Vagina (tissue), 2 donors: ENCODE measurements at regions not wholly inside any gene's neighbourhood (a gene's known extent, or its start where the extent isn't known, plus 50 kb on each side); places are given as distances from the start of the nearest gene placed in this dataset.

Source experiments
- DNase-seq, 2 donors: peaks; one replicate each; pipeline ENCODE4 v3.0.0-alpha.2; 2017; ENCODE audit errors: extremely low spot score in 2 of 2
- H3K27ac ChIP-seq: fragments of 200-600 bp; sonication (generic); one replicate; pipeline ENCODE4 v1.5.1; 2019
- H3K27me3 ChIP-seq: fragments of 200-600 bp; sonication (generic); one replicate; pipeline ENCODE4 v1.5.1; 2019
- H3K36me3 ChIP-seq, 2 donors: fragments of 200-600 bp; sonication (generic); one replicate each; pipeline ENCODE4 v1.5.1; 2017 to 2019
- H3K4me1 ChIP-seq: fragments of 200-600 bp; sonication (generic); one replicate; pipeline ENCODE4 v1.5.1; 2019
- H3K4me3 ChIP-seq, 2 donors: fragments of 200-600 bp; sonication (generic); 1 replicate in 1 of 2; 2 replicates in 1 of 2; pipeline ENCODE4 v1.5.1; 2016 to 2019
- H3K9me3 ChIP-seq: fragments of 200-600 bp; sonication (generic); one replicate; pipeline ENCODE4 v1.5.1; 2019
- CTCF ChIP-seq, 3 experiments: fragments of 450-650 bp in 2 of 3; fragments of 200-600 bp in 1 of 3; sonication (generic) in 1 of 3; IDR thresholded peaks; one replicate each; pipeline ENCODE4 v1.5.1; 2017 to 2019; ENCODE audit warnings: antibody characterized with exemption in 3 of 3, mild to moderate bottlenecking in 2 of 3, moderate library complexity in 2 of 3
- POLR2A ChIP-seq, 2 donors: fragments of 450-650 bp; IDR thresholded peaks; one replicate each; pipeline ENCODE4 v1.6.1; 2017; ENCODE audit warnings: antibody characterized with exemption in 2 of 2, mild to moderate bottlenecking in 2 of 2, moderate library complexity in 2 of 2
- POLR2AphosphoS5 ChIP-seq, 2 donors: sonication (generic); formaldehyde crosslinking; IDR thresholded peaks; one replicate each; pipeline ENCODE4 v1.9.0; 2017; ENCODE audit warnings: antibody characterized with exemption in 2 of 2, mild to moderate bottlenecking in 2 of 2, low read depth in 1 of 2; ENCODE audit not compliant: insufficient read depth in 1 of 2
- intact Hi-C: fragments of 100-400 bp; cut with DNase I; formaldehyde crosslinking; loops from one replicate; pipeline ENCODE4 v1.15.1; 2023

GRCh38 chr6:137357948-137358266 is 136.3 kb downstream of the OLIG3 start:
- Histone ChIP-seq H3K4me3 (no peak overlapping the region), H3K36me3 (no peaks in the 10 kb centered on the region), H3K27ac (no peak overlapping the region), H3K4me1 (no peaks in the 10 kb centered on the region), H3K9me3 (no peaks in the 10 kb centered on the region), H3K27me3 (no peaks in the 10 kb centered on the region)
- intact Hi-C loops = no loop called here
- TF ChIP-seq POLR2AphosphoS5 (IDR thresholded peaks at IDR 0.05; ENCODE audit: insufficient read depth in 1 of 2, low read depth in 1 of 2) (no peak), POLR2A (IDR thresholded peaks at IDR 0.05) (no peak), CTCF (IDR thresholded peaks at IDR 0.05) (no peak)
- no peak for DNase-seq

GRCh38 chr6:137357263-137357947 is 136.8 kb downstream of the OLIG3 start:
- H3K4me1 ChIP-seq = no peaks in the 10 kb centered on the region
- DNase-seq = no peak
- H3K36me3 ChIP-seq = no peaks in the 10 kb centered on the region
- H3K27ac ChIP-seq = no peak overlapping the region
- H3K4me3 ChIP-seq = no peak overlapping the region
- no peaks in the 10 kb centered on the region for H3K27me3 ChIP-seq
- intact Hi-C loops = no loop called here
- TF ChIP-seq CTCF (IDR thresholded peaks at IDR 0.05) (no peak), POLR2AphosphoS5 (IDR thresholded peaks at IDR 0.05; ENCODE audit: insufficient read depth in 1 of 2, low read depth in 1 of 2) (no peak)
- no peaks in the 10 kb centered on the region for H3K9me3 ChIP-seq

- no peak for TF ChIP-seq POLR2AphosphoS5 (IDR thresholded peaks at IDR 0.05; ENCODE audit: insufficient read depth in 1 of 2, low read depth in 1 of 2)
- no peaks in the 10 kb centered on the region for H3K9me3 ChIP-seq
- H3K27me3 ChIP-seq = no peaks in the 10 kb centered on the region
- H3K36me3 ChIP-seq = no peaks in the 10 kb centered on the region
- no peak overlapping the region for H3K27ac ChIP-seq
- DNase-seq = no peak
- H3K4me3 ChIP-seq = no peak overlapping the region
- H3K4me1 ChIP-seq = no peaks in the 10 kb centered on the region
- intact Hi-C loops = no loop called here
These were observed 134.7 kb upstream of the IFNGR1 start for GRCh38 chr6:137353842-137354397.

GRCh38 chr6:137353346-137353745 is 134.2 kb upstream of the IFNGR1 start:
- intact Hi-C loops = no loop called here
- Histone ChIP-seq H3K4me3 (no peak overlapping the region), H3K27ac (no peak overlapping the region), H3K36me3 (no peaks in the 10 kb centered on the region), H3K9me3 (no peaks in the 10 kb centered on the region), H3K27me3 (no peaks in the 10 kb centered on the region), H3K4me1 (no peaks in the 10 kb centered on the region)
- DNase-seq = no peak
- TF ChIP-seq CTCF (IDR thresholded peaks at IDR 0.05) (no peak), POLR2AphosphoS5 (IDR thresholded peaks at IDR 0.05; ENCODE audit: insufficient read depth in 1 of 2, low read depth in 1 of 2) (no peak), POLR2A (IDR thresholded peaks at IDR 0.05) (no peak)

GRCh38 chr6:137352859-137353258 is 133.7 kb upstream of the IFNGR1 start:
- H3K36me3 ChIP-seq = no peaks in the 10 kb centered on the region
- H3K9me3 ChIP-seq = no peaks in the 10 kb centered on the region
- no peaks in the 10 kb centered on the region for H3K27me3 ChIP-seq
- TF ChIP-seq POLR2AphosphoS5 (IDR thresholded peaks at IDR 0.05; ENCODE audit: insufficient read depth in 1 of 2, low read depth in 1 of 2) (no peak), CTCF (IDR thresholded peaks at IDR 0.05) (no peak)
- no peak overlapping the region for H3K4me3 ChIP-seq
- no peak overlapping the region for H3K27ac ChIP-seq
- intact Hi-C loops = no loop called here
- no peaks in the 10 kb centered on the region for H3K4me1 ChIP-seq
- no peak for DNase-seq
